Stimulated activated CD4-positive, alpha-beta T cell treated with anti-CD3 and anti-CD28 coated beads, Interleukin-2, amount 100 ng/mL, for 24 hours (primary cell): ENCODE measurements at regions not wholly inside any gene's neighbourhood (a gene's known extent, or its start where the extent isn't known, plus 50 kb on each side); places are given as distances from the start of the nearest gene placed in this dataset.

Experiments used
- DNase-seq, 2 donors: peaks; one replicate each; pipeline ENCODE4 v3.0.0-alpha.2; 2020

GRCh38 chr1:170219163-170219562 lies 73.4 kb downstream of the NTMT2 start:
- no peak for DNase-seq

- no peak for DNase-seq
Observed at GRCh38 chr1:170221031-170221430, 75.3 kb downstream of the NTMT2 start.

- no peak for DNase-seq
Observed at GRCh38 chr1:170221495-170221894, 75.7 kb downstream of the NTMT2 start.

GRCh38 chr1:170224469-170224868 lies 78.7 kb downstream of the NTMT2 start:
- no peak for DNase-seq

GRCh38 chr1:170225781-170226530 lies 80.2 kb downstream of the NTMT2 start:
- no peak for DNase-seq

- no peak for DNase-seq
Observed at GRCh38 chr1:170226767-170227166, 81.0 kb downstream of the NTMT2 start.

- no peak for DNase-seq
Observed at GRCh38 chr1:170230323-170230722, 84.6 kb downstream of the NTMT2 start.

GRCh38 chr1:170231662-170232061 lies 85.9 kb downstream of the NTMT2 start:
- no peak for DNase-seq

- no peak for DNase-seq
Observed at GRCh38 chr1:170238704-170239391, 93.1 kb downstream of the NTMT2 start.

GRCh38 chr1:170239445-170239844 lies 93.7 kb downstream of the NTMT2 start:
- no peak for DNase-seq

GRCh38 chr1:170240409-170240808 lies 94.7 kb downstream of the NTMT2 start:
- DNase-seq = no peak

- DNase-seq = no peak
Observed at GRCh38 chr1:170241266-170241851, 95.6 kb downstream of the NTMT2 start.

- no peak for DNase-seq
Observed at GRCh38 chr1:170247751-170248521, 102.2 kb downstream of the NTMT2 start.

- no peak for DNase-seq
Observed at GRCh38 chr1:170250531-170251276, 104.9 kb downstream of the NTMT2 start.

- DNase-seq = no peak
Observed at GRCh38 chr1:170252851-170253579, 107.3 kb downstream of the NTMT2 start.

- DNase-seq = no peak
Observed at GRCh38 chr1:170254371-170254770, 108.6 kb downstream of the NTMT2 start.

- no peak for DNase-seq
Observed at GRCh38 chr1:170261669-170262068, 115.9 kb downstream of the NTMT2 start.

GRCh38 chr1:170262276-170262939 lies 116.6 kb downstream of the NTMT2 start:
- no peak for DNase-seq

GRCh38 chr1:170265234-170265633 lies 119.5 kb downstream of the NTMT2 start:
- no peak for DNase-seq

GRCh38 chr1:170267317-170267716 lies 121.6 kb downstream of the NTMT2 start:
- no peak for DNase-seq

- DNase-seq = no peak
Observed at GRCh38 chr1:170271430-170272161, 125.8 kb downstream of the NTMT2 start.
